ENCODE measurements at regions not wholly inside any gene's neighbourhood (a gene's known extent, or its start where the extent isn't known, plus 50 kb on each side); places are given as distances from the start of the nearest gene placed in this dataset.
A peak's percentile ranks its signal among the peaks of the same experiment; 100 is the strongest.

DNA sequence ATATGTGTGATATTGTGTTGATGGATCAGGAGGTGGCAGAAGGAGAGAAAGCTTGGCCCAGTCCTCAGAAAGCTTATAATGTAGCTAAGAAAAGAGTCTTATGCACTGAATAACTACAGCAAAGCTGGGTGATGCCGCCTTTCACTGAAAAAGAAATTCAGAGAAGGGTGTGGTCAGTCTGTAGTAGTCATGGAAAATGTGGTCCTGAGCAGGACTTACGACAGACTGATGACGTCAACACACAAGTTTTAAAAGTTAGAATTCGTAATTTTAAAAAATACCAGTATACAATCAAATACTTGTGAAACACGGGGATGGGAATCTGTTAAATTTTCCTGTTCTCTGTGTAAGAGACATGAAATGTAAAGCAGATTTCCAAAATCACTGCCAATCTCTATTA is 87.0 kb upstream of the RAPGEF2 start:
- Histone ChIP-seq H3K4me3 (ENCODE audit: low read length in 3 of 3) (no peak overlapping the region), H3K9ac (ENCODE audit: low read depth in 1 of 3, low read length in 3 of 3) (no peak overlapping the region), H3K27me3 (ENCODE audit: control insufficient read depth in 3 of 3, insufficient read depth in 3 of 3, low read length in 3 of 3) (no peaks in the 10 kb centered on the region), H3K4me1 (ENCODE audit: control insufficient read depth in 3 of 3, insufficient read depth in 3 of 3, low read length in 3 of 3) (peaks cover 0 to 2% (median 2%) of the 10 kb centered on the region in 3 donors), H3K27ac (ENCODE audit: low read depth, low read length) (no peak overlapping the region), H3K9me3 (ENCODE audit: control insufficient read depth in 3 of 3, low read length in 3 of 3) (no peaks in the 10 kb centered on the region), H3K36me3 (ENCODE audit: control insufficient read depth in 3 of 3, insufficient read depth in 3 of 3, low read length in 3 of 3) (no peaks in the 10 kb centered on the region)

- H3K9ac ChIP-seq (ENCODE audit: low read depth in 1 of 3, low read length in 3 of 3): peak overlapping the region in 1 of 3 donors; percentile 30
- H3K36me3 ChIP-seq (ENCODE audit: control insufficient read depth in 3 of 3, insufficient read depth in 3 of 3, low read length in 3 of 3): no peaks in the 10 kb centered on the region
- H3K27ac ChIP-seq (ENCODE audit: low read depth, low read length): no peak overlapping the region
- H3K4me1 ChIP-seq (ENCODE audit: control insufficient read depth in 3 of 3, insufficient read depth in 3 of 3, low read length in 3 of 3): no peaks in the 10 kb centered on the region
- no peaks in the 10 kb centered on the region for H3K27me3 ChIP-seq (ENCODE audit: control insufficient read depth in 3 of 3, insufficient read depth in 3 of 3, low read length in 3 of 3)
- peak overlapping the region in 1 of 3 donors; percentile 49 for H3K4me3 ChIP-seq (ENCODE audit: low read length in 3 of 3)
- H3K9me3 ChIP-seq (ENCODE audit: control insufficient read depth in 3 of 3, low read length in 3 of 3): no peaks in the 10 kb centered on the region
Observed at GRCh38 chr4:159016593-159017024, 86.3 kb upstream of the RAPGEF2 start.

GRCh38 chr4:159017323-159018026 is 85.4 kb upstream of the RAPGEF2 start:
- no peaks in the 10 kb centered on the region for H3K27me3 ChIP-seq (ENCODE audit: control insufficient read depth in 3 of 3, insufficient read depth in 3 of 3, low read length in 3 of 3)
- no peak overlapping the region for H3K27ac ChIP-seq (ENCODE audit: low read depth, low read length)
- H3K4me3 ChIP-seq (ENCODE audit: low read length in 3 of 3): no peak overlapping the region
- no peaks in the 10 kb centered on the region for H3K36me3 ChIP-seq (ENCODE audit: control insufficient read depth in 3 of 3, insufficient read depth in 3 of 3, low read length in 3 of 3)
- no peaks in the 10 kb centered on the region for H3K9me3 ChIP-seq (ENCODE audit: control insufficient read depth in 3 of 3, low read length in 3 of 3)
- no peaks in the 10 kb centered on the region for H3K4me1 ChIP-seq (ENCODE audit: control insufficient read depth in 3 of 3, insufficient read depth in 3 of 3, low read length in 3 of 3)
- H3K9ac ChIP-seq (ENCODE audit: low read depth in 1 of 3, low read length in 3 of 3): no peak overlapping the region

DNA sequence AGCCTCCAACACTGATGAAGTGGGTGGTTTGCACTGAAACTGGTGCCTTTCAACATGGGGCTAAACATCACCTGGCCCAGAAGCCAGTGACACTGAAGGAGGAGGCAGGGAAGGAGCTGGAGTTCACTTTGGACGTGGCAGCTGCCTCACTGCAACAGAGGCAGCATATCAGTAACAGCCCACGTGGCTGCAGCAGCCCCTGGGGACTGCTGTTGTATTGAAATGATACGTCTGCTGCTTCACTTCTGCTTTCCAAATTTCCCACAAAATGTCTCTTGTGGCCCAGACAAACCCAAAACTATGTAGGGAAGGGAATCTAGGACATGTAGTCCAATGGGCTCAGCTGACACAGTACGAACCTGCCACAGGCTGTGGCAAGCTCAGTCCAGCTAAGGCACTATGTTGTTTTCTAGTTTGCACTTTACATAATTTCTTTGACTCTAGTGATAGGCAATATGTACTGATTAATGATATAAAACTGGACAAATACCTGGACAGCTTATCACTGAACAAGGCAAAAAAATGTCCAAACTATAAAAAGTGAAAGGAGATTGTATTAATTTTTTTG is 84.7 kb upstream of the RAPGEF2 start:
- no peaks in the 10 kb centered on the region for H3K27me3 ChIP-seq (ENCODE audit: control insufficient read depth in 3 of 3, insufficient read depth in 3 of 3, low read length in 3 of 3)
- no peaks in the 10 kb centered on the region for H3K9me3 ChIP-seq (ENCODE audit: control insufficient read depth in 3 of 3, low read length in 3 of 3)
- no peak overlapping the region for H3K27ac ChIP-seq (ENCODE audit: low read depth, low read length)
- no peak overlapping the region for H3K9ac ChIP-seq (ENCODE audit: low read depth in 1 of 3, low read length in 3 of 3)
- no peaks in the 10 kb centered on the region for H3K36me3 ChIP-seq (ENCODE audit: control insufficient read depth in 3 of 3, insufficient read depth in 3 of 3, low read length in 3 of 3)
- no peak overlapping the region for H3K4me3 ChIP-seq (ENCODE audit: low read length in 3 of 3)
- H3K4me1 ChIP-seq (ENCODE audit: control insufficient read depth in 3 of 3, insufficient read depth in 3 of 3, low read length in 3 of 3): no peaks in the 10 kb centered on the region

DNA sequence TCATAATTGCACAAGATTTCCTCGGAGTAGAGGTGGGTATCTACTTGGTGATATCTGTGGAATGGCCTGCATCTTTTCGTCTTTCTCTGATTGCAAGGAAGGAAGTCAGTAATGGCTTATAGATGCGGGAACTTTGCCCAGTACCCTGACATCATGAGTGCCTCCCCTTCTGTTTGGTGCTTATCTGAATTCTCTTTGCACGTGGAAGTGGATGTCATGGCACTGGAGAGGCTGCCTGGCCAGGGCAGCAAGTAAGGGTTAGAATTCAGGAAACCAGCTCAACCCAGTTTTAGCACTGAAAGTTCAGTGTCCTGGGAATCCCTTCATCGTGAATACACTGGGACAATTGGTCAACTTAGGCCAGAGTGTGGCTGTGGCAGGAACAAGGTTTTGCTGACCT is 83.5 kb upstream of the RAPGEF2 start:
- H3K9ac ChIP-seq (ENCODE audit: low read depth in 1 of 3, low read length in 3 of 3): no peak overlapping the region

GRCh38 chr4:159021597-159022385 is 81.1 kb upstream of the RAPGEF2 start:
- no peak overlapping the region for H3K4me3 ChIP-seq (ENCODE audit: low read length in 3 of 3)
- H3K27ac ChIP-seq (ENCODE audit: low read depth, low read length): no peak overlapping the region

More for the DNA sequence above, 83.5 kb upstream of the RAPGEF2 start:
- H3K27ac ChIP-seq (ENCODE audit: low read depth, low read length): no peak overlapping the region
- H3K27me3 ChIP-seq (ENCODE audit: control insufficient read depth in 3 of 3, insufficient read depth in 3 of 3, low read length in 3 of 3): no peaks in the 10 kb centered on the region
- H3K4me1 ChIP-seq (ENCODE audit: control insufficient read depth in 3 of 3, insufficient read depth in 3 of 3, low read length in 3 of 3): no peaks in the 10 kb centered on the region
- no peaks in the 10 kb centered on the region for H3K9me3 ChIP-seq (ENCODE audit: control insufficient read depth in 3 of 3, low read length in 3 of 3)
- no peaks in the 10 kb centered on the region for H3K36me3 ChIP-seq (ENCODE audit: control insufficient read depth in 3 of 3, insufficient read depth in 3 of 3, low read length in 3 of 3)
- H3K4me3 ChIP-seq (ENCODE audit: low read length in 3 of 3): no peak overlapping the region

GRCh38 chr4:159023741-159024140 is 79.1 kb upstream of the RAPGEF2 start:
- H3K9me3 ChIP-seq (ENCODE audit: control insufficient read depth in 3 of 3, low read length in 3 of 3): no peaks in the 10 kb centered on the region
- H3K4me3 ChIP-seq (ENCODE audit: low read length in 3 of 3): no peak overlapping the region
- H3K36me3 ChIP-seq (ENCODE audit: control insufficient read depth in 3 of 3, insufficient read depth in 3 of 3, low read length in 3 of 3): no peaks in the 10 kb centered on the region
- H3K9ac ChIP-seq (ENCODE audit: low read depth in 1 of 3, low read length in 3 of 3): no peak overlapping the region
- no peaks in the 10 kb centered on the region for H3K4me1 ChIP-seq (ENCODE audit: control insufficient read depth in 3 of 3, insufficient read depth in 3 of 3, low read length in 3 of 3)
- H3K27me3 ChIP-seq (ENCODE audit: control insufficient read depth in 3 of 3, insufficient read depth in 3 of 3, low read length in 3 of 3): no peaks in the 10 kb centered on the region
- no peak overlapping the region for H3K27ac ChIP-seq (ENCODE audit: low read depth, low read length)

More at GRCh38 chr4:159021597-159022385, 81.1 kb upstream of the RAPGEF2 start:
- Histone ChIP-seq H3K4me1 (ENCODE audit: control insufficient read depth in 3 of 3, insufficient read depth in 3 of 3, low read length in 3 of 3) (no peaks in the 10 kb centered on the region), H3K9me3 (ENCODE audit: control insufficient read depth in 3 of 3, low read length in 3 of 3) (no peaks in the 10 kb centered on the region), H3K27me3 (ENCODE audit: control insufficient read depth in 3 of 3, insufficient read depth in 3 of 3, low read length in 3 of 3) (no peaks in the 10 kb centered on the region), H3K36me3 (ENCODE audit: control insufficient read depth in 3 of 3, insufficient read depth in 3 of 3, low read length in 3 of 3) (no peaks in the 10 kb centered on the region), H3K9ac (ENCODE audit: low read depth in 1 of 3, low read length in 3 of 3) (no peak overlapping the region)

DNA sequence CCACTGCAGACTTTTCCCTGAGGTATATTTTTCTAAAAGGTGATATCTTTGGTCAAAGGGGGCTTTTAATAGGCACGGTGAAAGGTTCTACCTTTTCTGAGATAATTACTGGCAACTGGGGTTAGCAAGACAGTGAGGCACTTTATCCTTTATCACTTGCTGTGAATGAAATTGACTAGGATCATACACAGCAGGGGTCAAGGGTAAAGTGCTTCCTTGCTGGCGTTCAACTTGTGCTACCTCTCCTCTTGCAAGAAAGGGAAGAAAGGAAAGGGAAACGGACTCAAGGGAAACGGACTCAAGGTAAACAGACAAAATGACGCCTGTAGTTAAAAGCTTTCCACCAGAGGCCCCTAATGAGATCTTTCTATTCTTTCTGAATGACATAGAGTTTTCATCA is 78.6 kb upstream of the RAPGEF2 start:
- no peak overlapping the region for H3K27ac ChIP-seq (ENCODE audit: low read depth, low read length)
- no peak overlapping the region for H3K9ac ChIP-seq (ENCODE audit: low read depth in 1 of 3, low read length in 3 of 3)
- no peaks in the 10 kb centered on the region for H3K4me1 ChIP-seq (ENCODE audit: control insufficient read depth in 3 of 3, insufficient read depth in 3 of 3, low read length in 3 of 3)
- no peaks in the 10 kb centered on the region for H3K9me3 ChIP-seq (ENCODE audit: control insufficient read depth in 3 of 3, low read length in 3 of 3)
- no peak overlapping the region for H3K4me3 ChIP-seq (ENCODE audit: low read length in 3 of 3)
- no peaks in the 10 kb centered on the region for H3K27me3 ChIP-seq (ENCODE audit: control insufficient read depth in 3 of 3, insufficient read depth in 3 of 3, low read length in 3 of 3)
- no peaks in the 10 kb centered on the region for H3K36me3 ChIP-seq (ENCODE audit: control insufficient read depth in 3 of 3, insufficient read depth in 3 of 3, low read length in 3 of 3)

GRCh38 chr4:159024828-159025227 is 78.1 kb upstream of the RAPGEF2 start:
- Histone ChIP-seq H3K27ac (ENCODE audit: low read depth, low read length) (no peak overlapping the region), H3K27me3 (ENCODE audit: control insufficient read depth in 3 of 3, insufficient read depth in 3 of 3, low read length in 3 of 3) (no peaks in the 10 kb centered on the region), H3K9ac (ENCODE audit: low read depth in 1 of 3, low read length in 3 of 3) (no peak overlapping the region), H3K4me3 (ENCODE audit: low read length in 3 of 3) (no peak overlapping the region), H3K9me3 (ENCODE audit: control insufficient read depth in 3 of 3, low read length in 3 of 3) (no peaks in the 10 kb centered on the region), H3K4me1 (ENCODE audit: control insufficient read depth in 3 of 3, insufficient read depth in 3 of 3, low read length in 3 of 3) (no peaks in the 10 kb centered on the region), H3K36me3 (ENCODE audit: control insufficient read depth in 3 of 3, insufficient read depth in 3 of 3, low read length in 3 of 3) (no peaks in the 10 kb centered on the region)

DNA sequence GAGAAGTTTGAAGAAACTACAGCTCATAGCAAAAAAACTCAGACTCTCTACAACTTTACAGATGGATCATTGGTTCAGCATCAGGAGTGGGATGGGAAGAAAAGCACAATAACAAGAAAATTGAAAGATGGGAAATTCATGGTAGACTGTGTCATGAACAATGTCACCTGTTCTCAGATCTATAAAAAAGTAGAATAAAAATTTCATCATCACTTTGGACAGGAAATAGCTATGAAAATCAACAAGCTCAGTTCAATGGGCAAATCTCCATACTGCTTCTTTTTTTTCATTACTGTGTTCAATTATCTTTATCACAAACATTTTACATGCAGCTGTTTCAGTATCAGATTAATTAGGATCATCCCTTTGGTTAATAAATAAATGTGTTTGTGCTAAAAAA is 76.5 kb upstream of the RAPGEF2 start:
- H3K27me3 ChIP-seq (ENCODE audit: control insufficient read depth in 3 of 3, insufficient read depth in 3 of 3, low read length in 3 of 3): no peaks in the 10 kb centered on the region

More for the DNA sequence above, 76.5 kb upstream of the RAPGEF2 start:
- Histone ChIP-seq H3K9me3 (ENCODE audit: control insufficient read depth in 3 of 3, low read length in 3 of 3) (no peaks in the 10 kb centered on the region), H3K27ac (ENCODE audit: low read depth, low read length) (no peak overlapping the region), H3K4me3 (ENCODE audit: low read length in 3 of 3) (no peak overlapping the region), H3K4me1 (ENCODE audit: control insufficient read depth in 3 of 3, insufficient read depth in 3 of 3, low read length in 3 of 3) (no peaks in the 10 kb centered on the region), H3K36me3 (ENCODE audit: control insufficient read depth in 3 of 3, insufficient read depth in 3 of 3, low read length in 3 of 3) (no peaks in the 10 kb centered on the region), H3K9ac (ENCODE audit: low read depth in 1 of 3, low read length in 3 of 3) (no peak overlapping the region)
